NCI-H1694 treated with DMSO at 0.1 percent for 48 hours (cell line): ENCODE measurements at regions not wholly inside any gene's neighbourhood (a gene's known extent, or its start where the extent isn't known, plus 50 kb on each side); places are given as distances from the start of the nearest gene placed in this dataset.

Experiments used
- DNase-seq: peaks from one replicate; lab custom pipeline; 2025; lab: John Stamatoyannopoulos, UW

- DNase-seq: no peak
Measured at GRCh38 chr2:128894896-128895295, 576.2 kb upstream of the HS6ST1 start.

GRCh38 chr2:128901572-128902391, 583.1 kb upstream of the HS6ST1 start:
- DNase-seq: no peak

- DNase-seq: no peak
Measured at GRCh38 chr2:128903637-128904036, 585.0 kb upstream of the HS6ST1 start.

GRCh38 chr2:128911276-128911675, 592.6 kb upstream of the HS6ST1 start:
- DNase-seq: no peak

- DNase-seq: no peak
Measured at GRCh38 chr2:128914320-128914719, 595.7 kb upstream of the HS6ST1 start.

DNA sequence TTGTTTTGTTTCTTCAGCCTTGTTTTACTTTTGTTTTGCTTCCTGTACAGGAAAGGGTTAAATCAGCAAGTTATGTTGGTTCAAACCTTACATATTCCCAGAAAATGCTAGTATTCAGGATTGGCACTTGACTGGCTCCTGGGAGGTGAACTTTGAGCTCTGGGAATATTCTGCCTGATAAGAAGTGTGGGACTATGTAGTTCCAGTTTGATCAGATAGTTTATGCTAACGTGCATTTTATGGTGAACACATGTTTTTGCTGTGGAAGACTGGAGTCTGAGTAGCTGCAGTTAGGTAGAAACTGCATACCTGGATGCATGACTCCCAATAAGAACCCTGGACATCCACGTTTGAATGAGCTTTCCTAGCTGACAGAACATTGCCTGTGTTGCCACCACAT, 603.1 kb upstream of the HS6ST1 start:
- DNase-seq: no peak

DNA sequence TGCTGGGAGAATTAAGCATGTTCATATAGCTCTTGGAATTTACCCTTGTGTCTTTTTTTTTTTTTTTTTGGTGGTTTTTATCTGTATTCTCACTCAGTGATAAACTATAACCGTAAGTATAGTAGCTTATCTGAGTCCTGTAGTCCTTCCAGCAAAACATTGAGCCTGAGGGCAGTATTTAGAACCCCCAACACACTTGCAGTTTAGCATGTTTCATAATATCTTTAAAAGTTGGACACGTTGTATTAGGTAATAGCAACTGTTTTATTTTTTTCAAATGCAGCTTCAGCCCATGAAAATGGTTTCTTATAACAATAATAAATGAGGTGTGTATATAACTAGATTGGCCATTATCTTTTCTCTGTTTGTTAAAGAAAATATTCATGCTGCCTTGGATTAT, 603.5 kb upstream of the HS6ST1 start:
- DNase-seq: no peak

GRCh38 chr2:128925631-128926030, 607.0 kb upstream of the HS6ST1 start:
- DNase-seq: no peak

DNA sequence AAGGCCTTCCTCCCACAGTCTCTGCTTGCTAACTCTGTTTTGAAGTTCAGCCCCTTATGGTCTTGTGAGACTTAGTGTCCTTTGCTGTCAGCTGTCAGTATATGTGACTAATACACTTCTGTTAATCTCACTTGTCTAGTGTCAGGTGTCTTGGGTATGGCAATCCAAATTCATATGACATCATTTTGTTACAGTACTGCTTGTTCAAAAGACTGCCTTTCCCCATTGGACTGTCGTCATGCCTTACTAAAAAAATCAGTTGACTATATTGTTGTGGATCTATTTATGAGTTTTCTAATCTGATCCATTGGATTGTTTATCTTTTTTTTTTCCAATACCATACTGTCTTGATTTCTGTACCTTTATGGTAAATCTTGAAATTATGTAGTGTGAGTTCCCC, 611.4 kb upstream of the HS6ST1 start:
- no peak for DNase-seq

- no peak for DNase-seq
Measured at GRCh38 chr2:128940378-128940777, 621.7 kb upstream of the HS6ST1 start.

DNA sequence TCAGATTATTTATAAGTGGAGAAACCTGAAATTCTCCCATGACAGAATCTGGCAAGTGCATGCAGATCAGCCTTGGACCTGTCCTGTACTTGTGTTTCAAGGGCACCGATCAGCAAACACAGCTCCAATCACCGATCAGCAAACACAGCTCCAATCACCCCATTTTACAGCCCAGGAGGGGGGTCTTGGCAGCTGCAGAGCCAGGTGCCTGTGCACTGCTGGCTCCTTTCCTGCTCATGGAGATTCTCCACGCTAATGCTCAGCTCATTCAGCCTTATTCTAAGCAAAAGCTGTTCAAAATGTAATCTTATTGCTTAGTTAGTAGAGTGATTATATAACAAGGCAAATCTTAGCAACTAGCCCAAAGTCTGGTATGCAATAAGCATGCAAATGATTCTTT, 623.1 kb upstream of the HS6ST1 start:
- DNase-seq: no peak

GRCh38 chr2:128949360-128949759, 630.7 kb upstream of the HS6ST1 start:
- no peak for DNase-seq

GRCh38 chr2:128950758-128951157, 632.1 kb upstream of the HS6ST1 start:
- DNase-seq: no peak

GRCh38 chr2:128958241-128958640, 639.6 kb upstream of the HS6ST1 start:
- no peak for DNase-seq

- no peak for DNase-seq
Measured at GRCh38 chr2:128967646-128968045, 649.0 kb upstream of the HS6ST1 start.

DNA sequence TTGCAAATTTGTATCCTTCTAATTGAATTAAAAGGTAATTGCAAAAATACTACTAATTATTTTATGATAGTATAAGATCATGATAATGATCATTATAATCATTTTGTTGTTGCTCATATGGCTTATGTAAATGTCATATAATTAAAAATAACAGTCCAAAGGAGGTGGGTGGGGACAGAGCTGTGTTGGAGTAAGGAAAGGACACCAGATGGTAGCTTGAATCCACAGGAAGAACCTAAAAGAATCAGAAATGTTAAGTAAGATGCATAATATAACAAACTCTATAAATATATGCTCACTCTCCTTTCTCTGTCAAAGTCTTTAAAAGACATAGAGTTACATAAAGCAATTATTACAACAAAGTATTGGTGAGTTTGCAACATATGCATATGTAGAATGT, 650.7 kb upstream of the HS6ST1 start:
- no peak for DNase-seq

DNA sequence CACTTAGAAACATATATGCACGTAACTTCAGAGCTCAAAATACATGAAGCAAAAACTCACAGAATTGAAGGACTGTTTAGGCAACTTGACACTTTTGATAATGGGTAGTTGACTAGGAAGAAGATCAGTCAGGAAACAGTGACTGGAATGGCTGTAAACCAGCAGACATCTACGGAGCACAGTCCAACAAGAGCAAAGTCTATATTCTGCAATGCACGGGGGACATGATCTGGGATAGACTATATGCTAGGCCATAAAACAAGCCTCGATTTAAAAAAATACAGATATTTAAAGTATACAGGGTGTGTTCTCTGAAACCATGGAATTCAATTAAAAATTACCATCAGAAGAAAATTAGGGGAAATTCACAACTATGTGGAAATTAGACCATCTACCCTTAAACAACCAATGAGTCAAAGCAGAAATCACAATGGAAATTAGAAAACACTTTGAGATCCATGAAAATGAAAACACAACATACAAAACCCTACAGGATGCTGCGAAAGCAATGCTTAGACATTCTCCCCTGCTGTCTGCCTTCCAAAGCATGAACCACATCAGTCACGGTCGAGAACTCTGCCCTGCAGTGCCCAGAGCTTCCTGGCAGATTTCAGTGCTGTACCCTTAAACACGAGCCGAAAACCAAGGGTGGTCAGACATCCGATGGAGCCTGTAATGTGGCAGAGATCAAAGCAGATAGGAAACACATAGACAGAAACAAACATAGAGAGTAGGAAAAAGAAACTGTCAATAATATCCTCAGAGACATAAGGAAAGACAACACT, 651.9 kb upstream of the HS6ST1 start:
- DNase-seq: no peak

DNA sequence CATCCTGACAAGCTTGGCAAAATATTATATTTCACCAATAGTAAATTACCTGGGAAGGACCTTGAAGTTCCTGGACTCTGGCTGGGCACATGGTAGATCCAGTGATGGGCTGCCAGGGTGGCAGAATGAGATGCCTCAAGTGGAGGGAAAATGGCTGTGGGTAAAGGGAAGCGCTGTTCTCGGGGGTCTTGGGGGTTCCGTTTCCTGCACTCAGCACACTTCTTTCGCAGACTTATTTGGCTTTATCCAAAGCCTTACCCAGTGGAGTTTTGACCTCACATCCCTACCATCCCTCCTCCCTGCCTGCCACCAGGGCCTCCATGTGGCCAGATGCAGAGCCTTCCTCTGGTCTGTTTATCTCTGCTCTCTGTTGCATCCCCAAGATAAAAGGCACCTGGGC, 654.9 kb upstream of the HS6ST1 start:
- DNase-seq: no peak

DNA sequence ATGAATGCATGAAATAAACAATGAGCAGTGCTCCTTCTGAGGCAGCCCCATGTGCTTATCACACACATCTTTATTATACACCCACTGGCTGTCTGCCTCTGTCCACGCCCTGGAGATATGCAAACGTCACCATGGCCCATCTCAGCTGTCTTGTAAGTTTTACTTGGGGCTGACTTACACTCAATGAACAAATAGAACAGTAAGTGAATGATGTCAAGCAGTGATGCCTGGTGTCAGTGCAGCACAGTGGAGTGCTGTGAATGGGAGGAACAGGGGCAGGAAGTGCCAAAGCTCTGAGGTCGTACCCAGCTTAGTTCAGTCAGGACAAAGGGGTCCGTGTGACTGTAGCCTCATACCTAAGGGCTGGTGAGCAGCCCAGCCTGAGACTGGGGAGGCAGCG, 659.5 kb upstream of the HS6ST1 start:
- no peak for DNase-seq

DNA sequence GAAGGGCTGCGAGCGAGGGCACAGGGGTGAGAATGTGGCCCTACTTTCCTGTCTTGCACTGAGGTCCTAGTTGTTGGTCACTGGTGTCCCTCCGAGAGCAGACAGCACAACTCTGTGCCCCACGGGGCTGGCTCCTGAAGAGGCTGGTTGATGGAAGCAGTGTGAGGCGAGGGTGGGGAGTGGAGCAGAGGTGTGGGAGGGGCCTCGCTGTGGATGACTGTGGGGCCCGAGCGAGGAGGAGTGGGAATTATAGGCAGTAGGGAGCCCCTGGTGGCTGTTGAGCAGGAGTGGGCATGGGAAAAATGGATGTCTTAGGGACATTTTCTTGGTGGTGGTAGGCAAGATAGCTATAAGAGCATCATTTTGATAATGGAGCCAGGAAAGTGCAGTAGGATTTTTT, 660.5 kb upstream of the HS6ST1 start:
- no peak for DNase-seq

DNA sequence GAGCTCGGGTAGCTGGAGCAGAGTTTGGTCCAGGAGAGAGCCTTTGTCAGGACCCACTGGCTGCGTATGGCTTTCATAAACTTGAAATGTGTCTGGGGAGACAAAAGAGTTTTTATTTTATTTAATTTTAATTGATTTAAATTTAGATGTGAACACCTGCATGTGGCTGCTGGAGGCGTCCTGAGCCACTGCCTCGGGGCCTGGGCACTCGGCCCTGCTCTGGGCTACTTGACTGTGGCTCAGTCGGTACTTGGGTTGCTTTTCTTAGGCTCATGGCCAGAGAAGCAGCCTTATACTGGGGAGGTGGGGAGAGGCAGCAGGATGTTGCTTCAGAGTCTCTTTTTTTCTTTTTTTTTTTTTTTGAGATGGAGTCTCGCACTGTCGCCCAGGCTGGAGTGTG, 661.8 kb upstream of the HS6ST1 start:
- no peak for DNase-seq

- DNase-seq: no peak
Measured at GRCh38 chr2:128981353-128981752, 662.7 kb upstream of the HS6ST1 start.

- DNase-seq: no peak
Measured at GRCh38 chr2:128982001-128982400, 663.3 kb upstream of the HS6ST1 start.

- no peak for DNase-seq
Measured at GRCh38 chr2:128982670-128983069, 664.0 kb upstream of the HS6ST1 start.
